ENCODE measurements at regions not wholly inside any gene's neighbourhood (a gene's known extent, or its start where the extent isn't known, plus 50 kb on each side); places are given as distances from the start of the nearest gene placed in this dataset.

GRCh38 chr11:13103962-13104554, 94.9 kb downstream of the RASSF10 start:
- TF ChIP-seq CTCF (IDR thresholded peaks at IDR 0.05; ENCODE audit: extremely low read depth in 1 of 2, insufficient read depth in 1 of 2, low read depth in 1 of 2, low read length in 2 of 2) (no peak), GATA2 (IDR thresholded peaks at IDR 0.05; ENCODE audit: insufficient read depth, insufficient read length, low read depth, low read length) (no peak), EZH2 (IDR thresholded peaks at IDR 0.05; ENCODE audit: borderline replicate concordance, low read depth, low read length, severe bottlenecking) (no peak), POLR2AphosphoS5 (IDR thresholded peaks at IDR 0.05; ENCODE audit: insufficient read depth, low read depth, low read length) (no peak), POLR2A (IDR thresholded peaks at IDR 0.05; ENCODE audit: low read depth, low read length) (no peak)

Data from endothelial cell of umbilical vein (primary cell).